Ascending aorta (tissue), 2 donors: ENCODE measurements at regions not wholly inside any gene's neighbourhood (a gene's known extent, or its start where the extent isn't known, plus 50 kb on each side); places are given as distances from the start of the nearest gene placed in this dataset.
A peak's percentile ranks its signal among the peaks of the same experiment; 100 is the strongest.

Source experiments
- DNase-seq, 2 donors: peaks; one replicate each; pipeline ENCODE4 v3.0.0-alpha.2; 2019; ENCODE audit warnings: low spot score in 2 of 2
- H3K27ac ChIP-seq, 2 donors: fragments of 200-600 bp; sonication (generic); one replicate each; pipeline ENCODE4 v1.5.1; 2016 to 2017; ENCODE audit warnings: mild to moderate bottlenecking in 1 of 2
- H3K27me3 ChIP-seq: fragments of 200-600 bp; sonication (generic); one replicate; pipeline ENCODE4 v1.5.1; 2017
- H3K36me3 ChIP-seq, 2 donors: fragments of 200-600 bp; sonication (generic); one replicate each; pipeline ENCODE4 v1.5.1; 2016
- H3K4me1 ChIP-seq, 2 donors: fragments of 200-600 bp; sonication (generic); one replicate each; pipeline ENCODE4 v1.5.1; 2016 to 2017; ENCODE audit warnings: mild to moderate bottlenecking in 1 of 2
- H3K4me3 ChIP-seq, 2 donors: fragments of 200-600 bp; sonication (generic); one replicate each; pipeline ENCODE4 v1.5.1; 2016 to 2017; ENCODE audit warnings: mild to moderate bottlenecking in 1 of 2
- H3K9me3 ChIP-seq, 2 donors: fragments of 200-600 bp; sonication (generic); one replicate each; pipeline ENCODE4 v1.5.1; 2016
- intact Hi-C: fragments of 100-400 bp; cut with DNase I; formaldehyde crosslinking; loops from one replicate; pipeline ENCODE4 v1.15.1; 2023
- TF ChIP-seq, protein P1 (sequence below), 3 experiments: fragments of 200-600 bp in 2 of 3; fragments of 450-650 bp in 1 of 3; sonication (generic) in 2 of 3; IDR thresholded peaks; one replicate each; pipeline ENCODE4 v1.5.1; 2016 to 2019; ENCODE audit warnings: antibody characterized with exemption in 3 of 3, mild to moderate bottlenecking in 1 of 3, moderate library complexity in 1 of 3

DNA sequence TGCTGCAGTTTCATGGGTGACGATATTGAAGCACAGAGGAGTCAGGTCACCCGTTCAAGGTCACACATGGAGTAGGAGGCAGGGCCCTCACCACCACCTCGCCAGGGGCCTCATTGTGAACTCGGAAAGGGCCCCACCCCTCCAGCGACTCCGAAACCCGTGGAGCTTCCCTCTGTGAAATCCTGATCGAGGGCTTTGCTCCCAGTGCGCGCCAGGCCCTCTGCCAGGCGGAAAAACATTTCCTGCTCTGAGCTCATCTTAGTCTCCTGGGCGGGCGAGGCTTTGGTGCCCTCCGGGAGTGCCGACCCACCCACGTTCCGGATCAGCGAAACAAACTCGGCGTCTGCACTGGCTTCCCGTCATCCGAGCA lies 75.0 kb upstream of the FCN1 start:
- DNase-seq: peak in 1 of 2 donors; percentile 55
- Histone ChIP-seq H3K27me3 (no peaks in the 10 kb centered on the region), H3K9me3 (no peaks in the 10 kb centered on the region), H3K36me3 (no peaks in the 10 kb centered on the region), H3K4me3 (no peak overlapping the region), H3K4me1 (no peaks in the 10 kb centered on the region), H3K27ac (no peak overlapping the region)
- TF ChIP-seq, protein P1, sequence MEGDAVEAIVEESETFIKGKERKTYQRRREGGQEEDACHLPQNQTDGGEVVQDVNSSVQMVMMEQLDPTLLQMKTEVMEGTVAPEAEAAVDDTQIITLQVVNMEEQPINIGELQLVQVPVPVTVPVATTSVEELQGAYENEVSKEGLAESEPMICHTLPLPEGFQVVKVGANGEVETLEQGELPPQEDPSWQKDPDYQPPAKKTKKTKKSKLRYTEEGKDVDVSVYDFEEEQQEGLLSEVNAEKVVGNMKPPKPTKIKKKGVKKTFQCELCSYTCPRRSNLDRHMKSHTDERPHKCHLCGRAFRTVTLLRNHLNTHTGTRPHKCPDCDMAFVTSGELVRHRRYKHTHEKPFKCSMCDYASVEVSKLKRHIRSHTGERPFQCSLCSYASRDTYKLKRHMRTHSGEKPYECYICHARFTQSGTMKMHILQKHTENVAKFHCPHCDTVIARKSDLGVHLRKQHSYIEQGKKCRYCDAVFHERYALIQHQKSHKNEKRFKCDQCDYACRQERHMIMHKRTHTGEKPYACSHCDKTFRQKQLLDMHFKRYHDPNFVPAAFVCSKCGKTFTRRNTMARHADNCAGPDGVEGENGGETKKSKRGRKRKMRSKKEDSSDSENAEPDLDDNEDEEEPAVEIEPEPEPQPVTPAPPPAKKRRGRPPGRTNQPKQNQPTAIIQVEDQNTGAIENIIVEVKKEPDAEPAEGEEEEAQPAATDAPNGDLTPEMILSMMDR (IDR thresholded peaks at IDR 0.05): no peak
- intact Hi-C loops: no loop called here

DNA sequence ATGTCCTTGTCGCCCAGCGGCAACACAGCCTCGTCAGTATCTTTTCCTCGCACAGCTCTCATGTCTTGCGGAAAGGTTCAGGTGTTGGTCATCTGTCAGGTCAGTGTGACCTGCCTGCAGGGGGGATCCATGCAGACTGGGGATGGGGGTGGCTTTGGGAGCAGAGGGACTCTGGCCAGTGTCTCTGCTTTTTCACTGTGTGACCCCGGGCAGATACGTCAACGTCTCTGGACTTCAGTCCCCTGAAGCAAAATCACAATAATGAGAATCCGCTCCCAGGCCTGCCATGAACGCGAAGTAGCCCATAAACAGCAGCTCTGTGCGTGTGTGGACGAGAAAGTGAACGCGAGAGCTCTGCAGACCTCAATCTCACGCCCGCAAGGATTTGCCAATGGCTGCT lies 75.7 kb upstream of the FCN1 start:
- DNase-seq: peak in 1 of 2 donors; percentile 39
- Histone ChIP-seq H3K4me1 (no peaks in the 10 kb centered on the region), H3K36me3 (no peaks in the 10 kb centered on the region), H3K9me3 (no peaks in the 10 kb centered on the region), H3K27ac (no peak overlapping the region), H3K4me3 (no peak overlapping the region), H3K27me3 (no peaks in the 10 kb centered on the region)
- TF ChIP-seq, protein P1 (IDR thresholded peaks at IDR 0.05): no peak
- intact Hi-C loops: no loop called here

DNA sequence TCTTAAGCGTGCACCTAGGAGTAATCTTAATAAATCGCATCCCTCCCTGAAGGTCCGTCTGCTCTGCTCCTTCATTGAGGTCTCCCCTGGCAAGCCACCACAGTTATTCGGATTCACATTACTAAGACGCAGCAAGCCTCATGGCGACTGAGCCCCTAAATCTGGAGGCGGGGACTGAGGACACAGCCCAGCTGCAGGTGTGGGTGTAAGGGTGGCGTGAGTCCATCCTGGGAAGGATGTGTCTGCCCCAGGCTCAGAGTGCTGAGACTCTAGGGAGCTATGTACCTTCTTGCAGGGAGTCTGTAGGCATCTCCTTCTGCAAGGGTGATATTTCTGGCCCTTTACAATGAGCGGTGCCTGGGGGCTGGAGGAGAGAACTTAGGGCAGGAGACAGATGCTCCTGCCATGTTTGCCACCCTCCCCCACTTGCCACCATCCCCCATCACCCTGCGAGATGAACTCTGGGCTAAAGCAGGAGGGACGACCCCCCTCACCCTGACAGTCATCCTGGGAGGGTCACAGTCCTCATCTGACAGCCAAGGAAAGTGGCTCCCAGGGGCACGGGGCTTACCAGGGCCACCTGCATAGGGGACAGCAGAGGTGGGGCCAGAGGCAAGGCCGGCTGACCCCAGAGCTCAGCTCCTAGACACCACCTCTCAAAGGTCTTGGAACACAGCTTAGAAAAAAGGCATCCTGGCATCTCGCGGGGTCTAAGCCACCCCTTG lies 76.4 kb upstream of the FCN1 start:
- Histone ChIP-seq H3K27ac (no peak overlapping the region), H3K9me3 (no peaks in the 10 kb centered on the region), H3K36me3 (no peaks in the 10 kb centered on the region), H3K27me3 (no peaks in the 10 kb centered on the region), H3K4me1 (no peaks in the 10 kb centered on the region), H3K4me3 (no peak overlapping the region)
- intact Hi-C loops: no loop called here
- peak in 1 of 2 donors; percentile 38 for DNase-seq
- TF ChIP-seq, protein P1 (IDR thresholded peaks at IDR 0.05): no peak

DNA sequence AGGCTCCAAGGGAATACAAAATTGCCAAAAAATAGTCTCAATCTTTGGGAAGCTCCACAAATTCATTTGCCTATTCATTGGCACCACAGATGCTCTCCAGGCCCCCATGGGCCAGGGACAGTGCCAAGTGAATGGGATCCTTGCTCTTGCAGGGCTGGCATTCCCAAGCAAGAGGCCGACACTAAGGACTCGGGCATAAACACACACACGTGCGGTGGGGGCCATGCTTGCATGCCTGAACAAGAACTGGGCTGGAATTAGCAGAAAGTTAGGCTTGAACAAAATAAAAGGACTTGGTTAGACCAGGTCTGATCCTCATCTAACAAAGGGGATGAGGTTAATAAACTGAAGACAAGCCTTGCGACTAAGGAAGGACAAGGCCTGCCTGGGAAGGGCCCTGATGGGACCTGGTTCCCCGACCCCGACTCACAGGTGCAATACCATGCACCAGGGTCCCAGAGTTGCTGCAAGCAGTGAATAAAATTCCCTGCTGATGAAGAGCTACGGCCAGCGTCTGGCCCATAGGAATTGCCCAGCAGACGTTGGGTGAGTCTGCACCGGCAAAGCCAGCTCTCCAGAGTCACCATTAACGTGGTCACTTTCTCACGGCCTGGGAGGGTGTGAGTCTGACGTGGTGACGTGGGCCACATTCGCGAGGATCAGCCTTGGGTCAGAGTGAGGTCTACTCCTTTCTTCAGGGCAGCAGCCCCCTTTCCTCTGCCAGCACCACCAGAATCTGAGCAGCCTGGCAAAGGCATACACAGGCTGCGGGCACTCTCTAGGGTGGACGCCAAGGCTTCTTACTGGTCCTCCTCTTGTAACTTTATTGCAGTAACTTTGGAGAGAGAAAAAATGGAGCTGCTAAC lies 77.4 kb upstream of the FCN1 start:
- peak in 1 of 2 donors; percentile 31 for DNase-seq
- TF ChIP-seq, protein P1 (IDR thresholded peaks at IDR 0.05): no peak
- no peaks in the 10 kb centered on the region for H3K4me1 ChIP-seq
- no peaks in the 10 kb centered on the region for H3K36me3 ChIP-seq
- no peaks in the 10 kb centered on the region for H3K9me3 ChIP-seq
- H3K4me3 ChIP-seq: no peak overlapping the region
- intact Hi-C loops: no loop called here
- no peak overlapping the region for H3K27ac ChIP-seq
- H3K27me3 ChIP-seq: no peaks in the 10 kb centered on the region

DNA sequence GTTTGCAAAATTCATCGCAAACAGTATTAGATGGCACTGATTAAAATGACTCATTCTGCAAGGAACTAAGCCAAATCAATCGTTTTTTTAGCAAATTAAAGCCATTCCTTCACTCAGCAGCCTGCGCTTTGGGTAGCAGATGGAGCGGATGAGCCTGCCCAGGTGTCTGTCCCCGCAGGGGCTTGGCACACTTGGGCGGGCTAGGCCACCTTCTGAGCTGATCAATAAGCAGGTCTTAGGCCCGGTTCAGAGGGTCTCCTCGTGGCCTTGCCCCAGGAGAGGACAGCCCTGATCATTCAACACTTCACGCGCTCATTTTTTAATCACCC lies 78.0 kb upstream of the FCN1 start:
- no peak overlapping the region for H3K27ac ChIP-seq
- no peak overlapping the region for H3K4me3 ChIP-seq
- TF ChIP-seq, protein P1 (IDR thresholded peaks at IDR 0.05): no peak
- no peaks in the 10 kb centered on the region for H3K4me1 ChIP-seq
- H3K9me3 ChIP-seq: no peaks in the 10 kb centered on the region
- H3K36me3 ChIP-seq: no peaks in the 10 kb centered on the region
- intact Hi-C loops: no loop called here
- H3K27me3 ChIP-seq: no peaks in the 10 kb centered on the region
- DNase-seq: peak in 1 of 2 donors; percentile 21
